Psoas muscle (tissue), 7 donors: ENCODE measurements at regions not wholly inside any gene's neighbourhood (a gene's known extent, or its start where the extent isn't known, plus 50 kb on each side); places are given as distances from the start of the nearest gene placed in this dataset.

ENCODE experiments used
- ATAC-seq, 4 donors: fragments of 200-7000 bp; cut with Tn5 transposase; one replicate each; pipeline ENCODE4 v1.9.1; 2020; ENCODE audit warnings: moderate library complexity in 3 of 4, mild to moderate bottlenecking in 2 of 4
- DNase-seq, 2 donors: peaks; one replicate each; pipeline ENCODE4 v3.0.0-alpha.2; 2020
- H3K27ac ChIP-seq: fragments of 200-600 bp; one replicate; pipeline ENCODE4 v1.8.0; 2022
- H3K27me3 ChIP-seq, 3 donors: fragments of 200-600 bp in 1 of 3; one replicate each; pipeline versions ENCODE4 v1.6.1 to v1.8.0; 2013 to 2022; ENCODE audit warnings: low read length in 2 of 3, mild to moderate bottlenecking in 2 of 3, moderate library complexity in 1 of 3; ENCODE audit not compliant: insufficient read depth in 3 of 3
- H3K36me3 ChIP-seq, 2 donors: fragments of 200-600 bp in 1 of 2; one replicate each; pipeline versions ENCODE4 v1.6.1 to v1.8.0; 2013 to 2022; ENCODE audit warnings: low read depth in 1 of 2, mild to moderate bottlenecking in 1 of 2, moderate library complexity in 1 of 2; ENCODE audit not compliant: insufficient read depth in 1 of 2
- H3K4me1 ChIP-seq: fragments of 200-600 bp; one replicate; pipeline ENCODE4 v1.8.0; 2022
- H3K4me3 ChIP-seq: fragments of 200-600 bp; one replicate; pipeline ENCODE4 v1.8.0; 2022; ENCODE audit warnings: mild to moderate bottlenecking
- H3K9me3 ChIP-seq: fragments of 200-600 bp; one replicate; pipeline ENCODE4 v1.8.0; 2022
- WGBS, 3 donors: extraction: QIAGEN DNeasy Blood & Tissue Kit; methylation state at CpG; one replicate each; pipeline versions ENCODE4 v1.1.6 to v1.1.7; 2013; 5-methylcytosine and 5-hydroxymethylcytosine counted together
- intact Hi-C, 2 donors: fragments of 100-400 bp; cut with DNase I; formaldehyde crosslinking; loops; one replicate each; pipeline versions ENCODE4 v1.11.0 to v1.14.2; 2022
- TF ChIP-seq, protein P1 (sequence below): fragments of 200-600 bp; IDR thresholded peaks from one replicate; pipeline ENCODE4 v1.8.0; 2022; ENCODE audit warnings: antibody characterized with exemption
- donor health status: healthy with polysubstance abuse.
- donor health status: DM: no; HTN: no; CAD: no; lungs with moderate emphysema.
- donor health status: Bipolar disorder and iron deficiency.
- donor health status: healthy.
- donor health status: DM: yes; HTN: yes; CAD: no.
- donor health status: DM: no; HTN: no; CAD: no.
- donor health status: DM: yes; HTN: yes; CAD: no.

DNA sequence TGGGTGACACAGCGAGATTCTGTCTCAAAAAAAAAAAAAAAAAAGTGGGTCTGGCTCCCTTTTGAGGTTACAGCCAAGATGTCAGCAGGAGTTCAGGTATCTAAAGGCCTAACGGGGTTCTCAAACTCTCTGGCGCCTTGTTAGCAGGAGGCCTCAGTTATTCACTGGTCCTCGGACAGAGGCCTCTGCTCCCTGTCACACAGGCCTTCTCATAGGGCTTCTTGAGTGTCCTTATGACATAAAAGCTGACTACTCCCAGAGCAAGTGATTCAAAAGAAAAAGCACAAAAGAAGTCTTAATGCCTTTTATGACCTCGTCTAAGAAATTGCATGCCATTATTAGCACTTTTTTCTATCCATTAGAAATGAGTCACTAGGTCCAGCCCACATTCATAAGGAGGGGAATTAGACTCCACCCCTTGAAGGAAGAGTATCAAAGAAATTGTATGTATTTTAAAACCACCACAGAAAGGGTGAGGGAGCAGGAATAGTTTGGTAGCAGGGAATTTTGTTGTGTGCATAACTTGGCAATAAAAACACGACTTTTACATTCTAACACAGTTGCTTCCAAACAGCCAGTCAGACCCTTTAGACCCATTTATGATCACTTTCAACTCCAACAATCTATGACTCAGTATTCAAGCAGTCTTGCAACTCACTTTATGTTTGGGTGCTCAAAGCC lies 90.3 kb downstream of the MEX3B start:
- no peaks in the 10 kb centered on the region for H3K4me1 ChIP-seq
- no peak overlapping the region for H3K27ac ChIP-seq
- DNase-seq (no peak), ATAC-seq (no peak)
- WGBS, 3 donors: 81 to 85% (median 81%) methylated on average over 6 of the region's 6 CpGs
- no peaks in the 10 kb centered on the region for H3K27me3 ChIP-seq
- H3K4me3 ChIP-seq: no peak overlapping the region
- intact Hi-C loops: no loop called here
- TF ChIP-seq, protein P1, sequence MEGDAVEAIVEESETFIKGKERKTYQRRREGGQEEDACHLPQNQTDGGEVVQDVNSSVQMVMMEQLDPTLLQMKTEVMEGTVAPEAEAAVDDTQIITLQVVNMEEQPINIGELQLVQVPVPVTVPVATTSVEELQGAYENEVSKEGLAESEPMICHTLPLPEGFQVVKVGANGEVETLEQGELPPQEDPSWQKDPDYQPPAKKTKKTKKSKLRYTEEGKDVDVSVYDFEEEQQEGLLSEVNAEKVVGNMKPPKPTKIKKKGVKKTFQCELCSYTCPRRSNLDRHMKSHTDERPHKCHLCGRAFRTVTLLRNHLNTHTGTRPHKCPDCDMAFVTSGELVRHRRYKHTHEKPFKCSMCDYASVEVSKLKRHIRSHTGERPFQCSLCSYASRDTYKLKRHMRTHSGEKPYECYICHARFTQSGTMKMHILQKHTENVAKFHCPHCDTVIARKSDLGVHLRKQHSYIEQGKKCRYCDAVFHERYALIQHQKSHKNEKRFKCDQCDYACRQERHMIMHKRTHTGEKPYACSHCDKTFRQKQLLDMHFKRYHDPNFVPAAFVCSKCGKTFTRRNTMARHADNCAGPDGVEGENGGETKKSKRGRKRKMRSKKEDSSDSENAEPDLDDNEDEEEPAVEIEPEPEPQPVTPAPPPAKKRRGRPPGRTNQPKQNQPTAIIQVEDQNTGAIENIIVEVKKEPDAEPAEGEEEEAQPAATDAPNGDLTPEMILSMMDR: no peak
- no peaks in the 10 kb centered on the region for H3K36me3 ChIP-seq
- no peaks in the 10 kb centered on the region for H3K9me3 ChIP-seq

DNA sequence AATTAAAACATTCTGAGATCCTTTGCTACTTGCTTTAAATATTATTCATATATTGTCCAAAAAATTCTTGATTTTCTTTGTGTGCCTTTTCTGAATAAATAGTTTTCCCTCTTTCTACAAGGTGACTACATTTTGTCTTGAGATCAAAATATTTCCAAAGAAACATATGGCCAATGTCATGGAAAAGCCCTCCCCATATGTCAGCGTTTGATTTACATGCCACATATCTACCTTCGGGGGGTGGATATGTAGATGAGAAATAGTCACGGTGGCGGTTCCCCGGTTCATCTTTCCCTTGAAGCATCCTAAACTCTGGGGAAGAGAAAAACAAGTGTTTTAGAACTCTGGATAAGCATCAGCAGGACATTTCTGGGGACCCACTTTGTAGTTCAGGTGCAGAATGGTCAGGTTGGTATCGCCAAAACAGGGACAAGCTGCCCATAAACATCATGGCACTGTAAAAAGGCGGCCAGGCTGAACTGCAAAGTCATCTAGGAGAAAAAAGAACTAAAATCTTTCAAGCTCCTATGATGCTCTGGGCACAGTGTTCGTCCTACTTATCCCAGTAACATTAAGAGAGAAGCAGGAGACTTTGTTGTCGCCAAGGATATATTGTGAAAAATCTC lies 91.5 kb downstream of the MEX3B start:
- Histone ChIP-seq H3K4me1 (no peaks in the 10 kb centered on the region), H3K9me3 (no peaks in the 10 kb centered on the region), H3K36me3 (no peaks in the 10 kb centered on the region), H3K27ac (no peak overlapping the region), H3K27me3 (no peaks in the 10 kb centered on the region), H3K4me3 (no peak overlapping the region)
- TF ChIP-seq, protein P1: no peak
- intact Hi-C loops: no loop called here
- WGBS, 3 donors: 89 to 91% (median 89%) methylated on average over 9 of the region's 9 CpGs
- DNase-seq: no peak
- no peak for ATAC-seq

DNA sequence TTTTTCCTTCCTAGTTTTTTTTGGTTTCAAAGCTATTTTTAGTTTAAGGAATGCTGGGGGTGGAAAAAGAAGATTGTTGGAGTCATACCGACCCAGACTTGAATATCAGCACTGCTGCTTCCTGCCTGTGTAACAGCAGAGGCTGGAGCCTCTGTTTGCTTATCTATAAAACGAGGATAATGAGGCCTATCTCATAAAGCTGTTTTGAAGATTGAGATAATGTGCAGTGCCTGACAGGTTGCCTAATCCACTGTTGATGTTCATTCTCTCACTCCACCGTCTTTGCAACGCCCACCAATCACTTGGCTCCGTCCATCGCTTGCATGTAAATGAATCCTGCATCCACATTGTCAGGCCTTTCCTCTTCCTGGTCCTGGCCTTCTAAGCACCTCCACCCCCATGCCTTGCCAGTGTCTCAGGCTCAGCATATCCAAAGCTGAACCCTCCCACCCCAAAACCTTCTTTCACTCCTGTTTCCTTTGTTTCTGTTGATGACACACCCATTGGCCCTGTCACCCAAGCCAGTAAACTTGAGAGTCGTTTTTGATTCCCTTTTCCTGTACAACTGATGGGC lies 94.9 kb downstream of the MEX3B start:
- no peaks in the 10 kb centered on the region for H3K36me3 ChIP-seq
- TF ChIP-seq, protein P1: no peak
- no peak for ATAC-seq
- no peak for DNase-seq
- H3K9me3 ChIP-seq: no peaks in the 10 kb centered on the region
- intact Hi-C loops: no loop called here
- H3K4me1 ChIP-seq: no peaks in the 10 kb centered on the region
- 53 to 58% (median 57%) methylated on average over 7 of the region's 7 CpGs for WGBS, 3 donors
- no peak overlapping the region for H3K27ac ChIP-seq
- no peak overlapping the region for H3K4me3 ChIP-seq
- no peaks in the 10 kb centered on the region for H3K27me3 ChIP-seq

DNA sequence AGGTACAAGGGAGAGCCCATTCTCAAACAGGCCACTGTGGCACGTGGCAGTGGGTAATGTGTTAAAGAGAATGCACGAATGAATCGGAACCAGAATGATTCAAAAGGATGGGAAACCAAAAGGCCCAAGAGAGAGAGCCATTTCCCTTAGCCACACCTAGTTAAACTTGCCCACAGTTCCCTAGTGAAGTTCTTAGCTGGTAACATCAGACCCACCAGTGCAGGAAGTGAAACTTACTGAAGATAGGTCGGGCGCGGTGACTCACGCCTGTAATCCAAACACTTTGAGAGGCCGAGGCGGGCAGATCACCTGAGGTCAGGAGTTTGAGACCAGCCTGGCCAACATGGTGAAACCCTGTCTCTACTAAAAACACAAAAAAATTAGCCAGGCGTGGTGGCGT lies 97.1 kb downstream of the MEX3B start:
- no peaks in the 10 kb centered on the region for H3K27me3 ChIP-seq
- TF ChIP-seq, protein P1: no peak
- no peaks in the 10 kb centered on the region for H3K4me1 ChIP-seq
- H3K4me3 ChIP-seq: no peak overlapping the region
- ATAC-seq (no peak), DNase-seq (no peak)
- WGBS, 3 donors: 90 to 93% (median 92%) methylated on average over 11 of the region's 11 CpGs
- intact Hi-C loops: no loop called here
- no peak overlapping the region for H3K27ac ChIP-seq
- H3K36me3 ChIP-seq: no peaks in the 10 kb centered on the region
- H3K9me3 ChIP-seq: no peaks in the 10 kb centered on the region
